ENCODE measurements at regions not wholly inside any gene's neighbourhood (a gene's known extent, or its start where the extent isn't known, plus 50 kb on each side); places are given as distances from the start of the nearest gene placed in this dataset.

GRCh38 chr16:6574146-6574545, 758.5 kb upstream of the RBFOX1 start:
- CTCF ChIA-PET, result no interaction called here
- POLR2A ChIA-PET, result no interaction called here
- no peak overlapping the region for H3K4me3 ChIP-seq (ENCODE audit: low read depth, low read length)
- TF ChIP-seq CTCF (IDR thresholded peaks at IDR 0.05; ENCODE audit: insufficient read depth, low read length, missing control alignments), result no peak
- no peak for DNase-seq (ENCODE audit: low read depth, low spot score)

GRCh38 chr16:6573577-6573976, 759.1 kb upstream of the RBFOX1 start:
- ChIA-PET POLR2A (no interaction called here), CTCF (no interaction called here)
- no peak for DNase-seq (ENCODE audit: low read depth, low spot score)
- no peak for TF ChIP-seq CTCF (IDR thresholded peaks at IDR 0.05; ENCODE audit: insufficient read depth, low read length, missing control alignments)
- no peak overlapping the region for H3K4me3 ChIP-seq (ENCODE audit: low read depth, low read length)

GRCh38 chr16:6571044-6571443, 761.6 kb upstream of the RBFOX1 start:
- ChIA-PET CTCF (no interaction called here), POLR2A (no interaction called here)
- no peak overlapping the region for H3K4me3 ChIP-seq (ENCODE audit: low read depth, low read length)
- no peak for DNase-seq (ENCODE audit: low read depth, low spot score)
- no peak for TF ChIP-seq CTCF (IDR thresholded peaks at IDR 0.05; ENCODE audit: insufficient read depth, low read length, missing control alignments)

GRCh38 chr16:6570530-6570929, 762.1 kb upstream of the RBFOX1 start:
- no peak for DNase-seq (ENCODE audit: low read depth, low spot score)
- CTCF ChIA-PET, result no interaction called here

GRCh38 chr16:6562986-6563385, 769.7 kb upstream of the RBFOX1 start:
- POLR2A ChIA-PET, result no interaction called here
- CTCF ChIA-PET, result no interaction called here
- no peak for TF ChIP-seq CTCF (IDR thresholded peaks at IDR 0.05; ENCODE audit: insufficient read depth, low read length, missing control alignments)
- no peak overlapping the region for H3K4me3 ChIP-seq (ENCODE audit: low read depth, low read length)
- DNase-seq (ENCODE audit: low read depth, low spot score), result no peak

More at GRCh38 chr16:6570530-6570929, 762.1 kb upstream of the RBFOX1 start:
- no peak overlapping the region for H3K4me3 ChIP-seq (ENCODE audit: low read depth, low read length)
- POLR2A ChIA-PET, result no interaction called here
- TF ChIP-seq CTCF (IDR thresholded peaks at IDR 0.05; ENCODE audit: insufficient read depth, low read length, missing control alignments), result no peak

GRCh38 chr16:6560306-6561100, 772.1 kb upstream of the RBFOX1 start:
- ChIA-PET POLR2A (no interaction called here), CTCF (no interaction called here)
- no peak for TF ChIP-seq CTCF (IDR thresholded peaks at IDR 0.05; ENCODE audit: insufficient read depth, low read length, missing control alignments)
- no peak overlapping the region for H3K4me3 ChIP-seq (ENCODE audit: low read depth, low read length)
- DNase-seq (ENCODE audit: low read depth, low spot score), result no peak

Data from AG04449 (cell line).